HFF-Myc (cell line): ENCODE measurements at regions not wholly inside any gene's neighbourhood (a gene's known extent, or its start where the extent isn't known, plus 50 kb on each side); places are given as distances from the start of the nearest gene placed in this dataset.

Source experiments
- DNase-seq: peaks from one replicate; pipeline ENCODE4 v3.0.0-alpha.2; 2011; ENCODE audit warnings: low read depth; ENCODE audit errors: extremely low read depth
- H3K4me3 ChIP-seq: replicated peaks from 2 replicates; pipeline ENCODE4 v1.5.1; 2011; ENCODE audit warnings: low read depth, mild to moderate bottlenecking, control low read depth, low read length
- TF ChIP-seq, protein P1 (sequence below): IDR thresholded peaks from 2 replicates; pipeline ENCODE4 v1.5.1; 2012; ENCODE audit warnings: mild to moderate bottlenecking, low read depth, low read length, control low read depth; ENCODE audit errors: missing control alignments

DNA sequence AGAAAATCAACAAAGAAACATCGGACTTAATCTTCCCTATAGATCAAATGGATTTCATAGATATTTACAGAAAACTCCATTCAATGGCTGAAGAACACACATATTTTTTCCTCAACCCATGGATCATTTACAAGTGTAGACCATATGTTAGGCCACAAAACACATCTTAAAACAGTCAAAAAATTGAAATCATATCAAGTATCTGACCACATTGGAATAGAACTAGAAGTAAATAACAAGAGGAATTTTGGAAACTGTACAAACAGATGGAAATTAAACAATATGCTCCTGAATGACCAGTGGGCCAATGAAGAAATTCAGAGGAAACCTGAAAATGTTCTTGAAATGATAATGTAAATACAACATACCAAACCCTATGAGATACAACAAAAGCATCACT, 323.1 kb upstream of the GPR149 start:
- TF ChIP-seq, protein P1, sequence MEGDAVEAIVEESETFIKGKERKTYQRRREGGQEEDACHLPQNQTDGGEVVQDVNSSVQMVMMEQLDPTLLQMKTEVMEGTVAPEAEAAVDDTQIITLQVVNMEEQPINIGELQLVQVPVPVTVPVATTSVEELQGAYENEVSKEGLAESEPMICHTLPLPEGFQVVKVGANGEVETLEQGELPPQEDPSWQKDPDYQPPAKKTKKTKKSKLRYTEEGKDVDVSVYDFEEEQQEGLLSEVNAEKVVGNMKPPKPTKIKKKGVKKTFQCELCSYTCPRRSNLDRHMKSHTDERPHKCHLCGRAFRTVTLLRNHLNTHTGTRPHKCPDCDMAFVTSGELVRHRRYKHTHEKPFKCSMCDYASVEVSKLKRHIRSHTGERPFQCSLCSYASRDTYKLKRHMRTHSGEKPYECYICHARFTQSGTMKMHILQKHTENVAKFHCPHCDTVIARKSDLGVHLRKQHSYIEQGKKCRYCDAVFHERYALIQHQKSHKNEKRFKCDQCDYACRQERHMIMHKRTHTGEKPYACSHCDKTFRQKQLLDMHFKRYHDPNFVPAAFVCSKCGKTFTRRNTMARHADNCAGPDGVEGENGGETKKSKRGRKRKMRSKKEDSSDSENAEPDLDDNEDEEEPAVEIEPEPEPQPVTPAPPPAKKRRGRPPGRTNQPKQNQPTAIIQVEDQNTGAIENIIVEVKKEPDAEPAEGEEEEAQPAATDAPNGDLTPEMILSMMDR, result no peak
- no peak overlapping the region for H3K4me3 ChIP-seq
- no peak for DNase-seq

- DNase-seq, result no peak
- TF ChIP-seq, protein P1, result no peak
- no peak overlapping the region for H3K4me3 ChIP-seq
Measured at GRCh38 chr3:154749514-154749913, 319.5 kb upstream of the GPR149 start.

DNA sequence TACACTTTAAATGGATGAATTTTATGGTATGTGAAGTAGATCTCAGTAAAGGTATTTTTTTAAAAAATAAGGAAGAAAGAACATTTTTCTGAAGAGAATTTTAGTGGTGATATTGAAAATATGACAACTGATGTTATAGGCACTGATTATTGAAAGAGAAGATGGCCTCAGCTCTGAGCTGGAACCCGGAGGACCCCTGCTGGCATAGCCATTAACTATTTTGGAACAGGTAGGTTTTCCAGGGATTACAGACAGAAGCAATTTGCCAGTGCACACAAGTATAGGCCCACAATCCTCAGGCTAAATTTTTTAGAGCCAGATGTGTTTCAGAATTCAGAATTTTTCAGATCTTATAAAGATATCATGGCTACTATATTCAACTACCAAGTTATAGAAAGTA, 315.9 kb upstream of the GPR149 start:
- DNase-seq, result no peak
- H3K4me3 ChIP-seq, result no peak overlapping the region
- TF ChIP-seq, protein P1, result peak; percentile 20

- TF ChIP-seq, protein P1, result no peak
- H3K4me3 ChIP-seq, result no peak overlapping the region
- DNase-seq, result no peak
Measured at GRCh38 chr3:154745122-154745521, 315.1 kb upstream of the GPR149 start.

DNA sequence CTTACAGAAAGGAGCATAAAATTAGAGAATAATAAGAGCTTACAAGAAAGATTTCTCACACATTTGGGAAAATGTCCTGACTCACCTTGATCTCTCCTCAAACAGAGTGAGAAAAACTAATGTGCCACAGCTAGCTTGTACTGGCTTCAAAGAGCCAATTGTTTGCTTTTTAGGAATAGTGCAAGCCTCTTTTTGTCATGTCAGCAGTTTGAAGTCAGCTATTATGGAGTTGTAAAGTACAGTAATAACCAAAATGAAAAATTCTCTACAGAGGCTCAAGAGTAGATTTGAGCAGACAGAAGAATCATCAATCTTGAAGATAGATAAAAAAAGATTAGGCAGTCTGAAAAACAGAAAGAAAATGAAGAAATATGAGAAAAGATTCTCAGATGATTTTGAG, 313.4 kb upstream of the GPR149 start:
- DNase-seq, result no peak
- TF ChIP-seq, protein P1, result no peak
- H3K4me3 ChIP-seq, result no peak overlapping the region

DNA sequence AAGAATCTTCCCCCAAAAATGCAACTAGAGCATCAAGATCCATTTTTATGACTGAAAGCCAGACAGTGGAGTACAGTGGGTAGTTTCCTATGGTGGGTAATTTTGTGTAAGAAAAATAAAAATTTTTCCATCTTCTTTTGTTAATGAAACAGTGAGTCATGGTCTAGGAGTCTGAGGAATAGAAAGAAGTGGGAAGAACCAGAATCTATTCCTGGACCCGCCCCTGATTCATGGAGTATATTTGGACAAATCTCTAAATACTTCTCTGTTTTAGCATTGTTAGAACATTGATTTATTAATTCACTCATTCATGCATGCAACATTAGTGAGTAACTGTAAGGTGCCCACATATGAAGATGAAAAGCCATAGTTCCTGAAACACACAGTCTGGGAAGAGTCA, 304.5 kb upstream of the GPR149 start:
- H3K4me3 ChIP-seq, result no peak overlapping the region

GRCh38 chr3:154730186-154730585, 300.2 kb upstream of the GPR149 start:
- no peak overlapping the region for H3K4me3 ChIP-seq
- no peak for DNase-seq
- TF ChIP-seq, protein P1, result no peak

More for the DNA sequence above, 304.5 kb upstream of the GPR149 start:
- TF ChIP-seq, protein P1, result no peak
- no peak for DNase-seq
